DND-41 (cell line): ENCODE measurements at regions not wholly inside any gene's neighbourhood (a gene's known extent, or its start where the extent isn't known, plus 50 kb on each side); places are given as distances from the start of the nearest gene placed in this dataset.

Source experiments
- ATAC-seq: fragments of 200-7000 bp; cut with Tn5 transposase; 3 replicates; pipeline ENCODE4 v1.9.1; 2021; ENCODE audit warnings: low read depth; ENCODE audit not compliant: insufficient read depth
- DNase-seq: peaks from one replicate; pipeline ENCODE4 v3.0.0-alpha.2; 2020
- H2AFZ ChIP-seq: 2 replicates; pipeline ENCODE4 v1.6.0; 2012; ENCODE audit warnings: low read depth, low read length
- H3K27ac ChIP-seq: 2 replicates; pipeline ENCODE4 v1.5.1; 2012; ENCODE audit warnings: low read length, inconsistent platforms
- H3K27me3 ChIP-seq: fragments of 200-600 bp; sonication (generic); 2 replicates; pipeline ENCODE4 v1.6.0; 2012; ENCODE audit warnings: low read length, mild to moderate bottlenecking, inconsistent platforms; ENCODE audit not compliant: insufficient read depth, poor library complexity
- H3K36me3 ChIP-seq: 2 replicates; pipeline ENCODE4 v1.5.1; 2012; ENCODE audit warnings: low read length, inconsistent platforms; ENCODE audit not compliant: insufficient read depth
- H3K4me1 ChIP-seq: 2 replicates; pipeline ENCODE4 v1.5.1; 2012; ENCODE audit warnings: mild to moderate bottlenecking, low read length; ENCODE audit not compliant: insufficient read depth
- H3K4me2 ChIP-seq: 2 replicates; pipeline ENCODE4 v1.6.0; 2012; ENCODE audit warnings: mild to moderate bottlenecking, moderate library complexity, low read length, inconsistent platforms; ENCODE audit not compliant: insufficient read depth
- H3K4me3 ChIP-seq, 2 experiments: fragments of 200-600 bp in 1 of 2; shearing (Covaris generic) in 1 of 2; 2 replicates each; pipeline ENCODE4 v1.5.1; 2012 to 2016; ENCODE audit warnings: inconsistent platforms in 2 of 2, low read length in 2 of 2, mild to moderate bottlenecking in 2 of 2, low read depth in 1 of 2, moderate library complexity in 1 of 2
- H3K79me2 ChIP-seq: 2 replicates; pipeline ENCODE4 v1.6.0; 2012; ENCODE audit warnings: low read length, inconsistent platforms; ENCODE audit not compliant: insufficient read depth
- H3K9ac ChIP-seq: 2 replicates; pipeline ENCODE4 v1.6.0; 2012; ENCODE audit warnings: low read depth, mild to moderate bottlenecking, inconsistent platforms, low read length, moderate library complexity
- H3K9me3 ChIP-seq: 2 replicates; pipeline ENCODE4 v1.5.1; 2012; ENCODE audit warnings: low read length, moderate library complexity, mild to moderate bottlenecking, inconsistent platforms; ENCODE audit not compliant: insufficient read depth, severe bottlenecking
- H4K20me1 ChIP-seq: 2 replicates; pipeline ENCODE4 v1.6.0; 2012; ENCODE audit warnings: low read length; ENCODE audit not compliant: insufficient read depth
- EZH2 ChIP-seq: IDR thresholded peaks from 3 replicates; pipeline ENCODE4 v1.6.1; 2012; ENCODE audit warnings: borderline replicate concordance, low read depth, mild to moderate bottlenecking, moderate library complexity, low read length, inconsistent platforms; ENCODE audit not compliant: severe bottlenecking
- TF ChIP-seq, protein P1 (sequence below): IDR thresholded peaks from 2 replicates; pipeline ENCODE4 v1.5.1; 2012; ENCODE audit warnings: borderline replicate concordance, low read length, moderate library complexity, mild to moderate bottlenecking; ENCODE audit not compliant: poor library complexity, severe bottlenecking; ENCODE audit errors: extremely low read depth

DNA sequence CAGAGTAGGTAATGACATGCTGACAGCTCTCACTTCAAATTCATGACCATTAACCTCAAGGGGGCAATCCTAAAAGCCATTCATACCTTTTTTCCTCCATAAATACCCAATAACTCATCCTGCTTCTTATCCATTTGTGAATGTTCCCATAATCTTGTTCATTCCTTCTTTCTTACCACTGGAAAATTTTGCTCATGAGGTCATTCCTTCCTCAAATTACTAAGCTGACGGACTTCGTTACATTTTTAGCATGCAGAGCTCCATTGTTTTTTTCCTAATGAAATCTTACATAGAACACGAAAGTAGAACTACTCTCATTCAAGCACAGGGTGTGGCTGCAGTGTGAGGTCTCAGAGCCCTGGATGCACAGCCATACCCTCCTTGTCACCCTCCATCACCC is 276.5 kb upstream of the DPYD start:
- H3K9me3 ChIP-seq: no peaks in the 10 kb centered on the region
- H3K4me1 ChIP-seq: no peaks in the 10 kb centered on the region
- H3K4me3 ChIP-seq: no peak overlapping the region
- no peaks in the 10 kb centered on the region for H4K20me1 ChIP-seq
- no peaks in the 10 kb centered on the region for H3K79me2 ChIP-seq
- no peaks in the 10 kb centered on the region for H3K36me3 ChIP-seq
- ATAC-seq (no peak), DNase-seq (no peak)
- no peak overlapping the region for H2AFZ ChIP-seq
- H3K27ac ChIP-seq: no peak overlapping the region
- H3K27me3 ChIP-seq: no peaks in the 10 kb centered on the region
- TF ChIP-seq EZH2: no peak
- TF ChIP-seq, protein P1, sequence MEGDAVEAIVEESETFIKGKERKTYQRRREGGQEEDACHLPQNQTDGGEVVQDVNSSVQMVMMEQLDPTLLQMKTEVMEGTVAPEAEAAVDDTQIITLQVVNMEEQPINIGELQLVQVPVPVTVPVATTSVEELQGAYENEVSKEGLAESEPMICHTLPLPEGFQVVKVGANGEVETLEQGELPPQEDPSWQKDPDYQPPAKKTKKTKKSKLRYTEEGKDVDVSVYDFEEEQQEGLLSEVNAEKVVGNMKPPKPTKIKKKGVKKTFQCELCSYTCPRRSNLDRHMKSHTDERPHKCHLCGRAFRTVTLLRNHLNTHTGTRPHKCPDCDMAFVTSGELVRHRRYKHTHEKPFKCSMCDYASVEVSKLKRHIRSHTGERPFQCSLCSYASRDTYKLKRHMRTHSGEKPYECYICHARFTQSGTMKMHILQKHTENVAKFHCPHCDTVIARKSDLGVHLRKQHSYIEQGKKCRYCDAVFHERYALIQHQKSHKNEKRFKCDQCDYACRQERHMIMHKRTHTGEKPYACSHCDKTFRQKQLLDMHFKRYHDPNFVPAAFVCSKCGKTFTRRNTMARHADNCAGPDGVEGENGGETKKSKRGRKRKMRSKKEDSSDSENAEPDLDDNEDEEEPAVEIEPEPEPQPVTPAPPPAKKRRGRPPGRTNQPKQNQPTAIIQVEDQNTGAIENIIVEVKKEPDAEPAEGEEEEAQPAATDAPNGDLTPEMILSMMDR: no peak
- no peak overlapping the region for H3K4me2 ChIP-seq
- H3K9ac ChIP-seq: no peak overlapping the region

DNA sequence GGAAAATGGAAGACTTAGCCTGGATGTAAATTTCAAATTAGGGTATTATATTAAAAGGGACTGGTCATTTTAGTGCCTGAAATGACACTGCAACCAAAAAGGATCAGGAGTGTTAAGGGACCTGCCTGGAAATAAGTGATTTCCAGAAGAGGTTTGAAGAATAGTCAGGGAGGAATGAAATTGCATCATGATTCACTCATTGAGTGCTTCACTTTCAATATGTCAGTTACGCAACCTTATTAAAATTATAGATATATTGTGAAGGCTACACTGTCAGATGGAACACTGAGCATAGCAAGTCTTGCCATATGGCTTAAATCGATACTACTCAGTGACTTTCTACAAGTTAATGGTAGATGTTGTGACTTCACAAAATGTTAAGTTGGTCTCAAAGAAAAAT is 275.2 kb upstream of the DPYD start:
- Histone ChIP-seq H3K36me3 (no peaks in the 10 kb centered on the region), H3K4me1 (no peaks in the 10 kb centered on the region), H4K20me1 (no peaks in the 10 kb centered on the region), H3K27me3 (no peaks in the 10 kb centered on the region), H3K9ac (no peak overlapping the region), H3K79me2 (no peaks in the 10 kb centered on the region), H3K9me3 (no peaks in the 10 kb centered on the region), H3K27ac (no peak overlapping the region), H3K4me3 (no peak overlapping the region), H2AFZ (no peak overlapping the region), H3K4me2 (no peak overlapping the region)
- no peak for DNase-seq
- TF ChIP-seq, protein P1: no peak
- no peak for TF ChIP-seq EZH2
- ATAC-seq: no peak

DNA sequence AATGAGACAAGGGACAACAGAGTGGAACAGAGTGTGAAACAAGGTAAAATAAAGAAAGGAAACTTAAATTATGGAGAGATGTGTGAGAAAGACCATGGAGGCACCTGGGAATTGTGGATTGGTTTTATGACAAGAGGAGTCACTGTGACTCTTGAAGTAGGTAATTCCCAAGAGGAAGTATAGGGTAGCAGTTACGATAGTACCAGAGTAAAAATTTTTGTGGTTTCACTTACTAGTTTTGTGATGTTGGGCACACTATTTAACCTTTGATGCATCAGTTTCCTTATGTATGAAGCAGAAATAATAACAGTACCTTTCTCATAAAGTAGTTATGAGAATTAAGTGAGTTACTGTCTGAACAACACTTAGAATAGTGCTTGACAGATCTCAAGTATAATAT is 267.9 kb upstream of the DPYD start:
- Histone ChIP-seq H3K4me3 (no peak overlapping the region), H3K27ac (no peak overlapping the region), H3K4me1 (0 out of 2 replicates have a peak, but pooled peaks cover 11% of the 10 kb centered on the region), H3K4me2 (no peak overlapping the region), H3K9ac (no peak overlapping the region), H3K9me3 (no peaks in the 10 kb centered on the region), H3K79me2 (no peaks in the 10 kb centered on the region), H3K27me3 (no peaks in the 10 kb centered on the region), H2AFZ (no peak overlapping the region), H4K20me1 (no peaks in the 10 kb centered on the region), H3K36me3 (no peaks in the 10 kb centered on the region)
- TF ChIP-seq, protein P1: no peak
- no peak for TF ChIP-seq EZH2
- DNase-seq: no peak
- peak; percentile 35; the same call in 1 of the 3 replicates for ATAC-seq

DNA sequence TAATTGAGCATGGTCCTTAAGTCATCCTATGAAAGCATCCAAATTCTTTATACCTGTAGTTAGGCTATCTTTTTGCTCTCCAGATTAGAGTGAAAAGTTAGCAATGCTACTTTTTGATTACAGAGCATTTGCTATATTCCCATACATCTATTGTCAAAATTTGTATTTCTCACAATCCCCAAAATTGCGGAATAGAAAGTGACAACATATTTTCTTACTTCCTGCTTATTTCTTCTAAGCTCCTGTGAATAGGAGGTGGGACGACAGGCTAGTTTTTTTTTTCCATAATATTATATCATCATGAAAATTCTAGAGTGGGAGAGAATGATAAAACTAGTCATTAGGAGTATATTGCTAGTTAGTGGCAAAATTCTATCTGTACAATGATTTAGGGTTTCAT is 264.0 kb upstream of the DPYD start:
- no peaks in the 10 kb centered on the region for H3K36me3 ChIP-seq
- H3K27ac ChIP-seq: no peak overlapping the region
- H3K9me3 ChIP-seq: no peaks in the 10 kb centered on the region
- H3K27me3 ChIP-seq: no peaks in the 10 kb centered on the region
- H3K4me3 ChIP-seq: no peak overlapping the region
- no peak for ATAC-seq
- no peak overlapping the region for H3K9ac ChIP-seq
- 0 out of 2 replicates have a peak, but pooled peaks cover 13% of the 10 kb centered on the region for H3K4me1 ChIP-seq
- no peak overlapping the region for H3K4me2 ChIP-seq
- no peak overlapping the region for H2AFZ ChIP-seq
- DNase-seq: no peak
- TF ChIP-seq EZH2: no peak
- TF ChIP-seq, protein P1: no peak
- H3K79me2 ChIP-seq: no peaks in the 10 kb centered on the region
- no peaks in the 10 kb centered on the region for H4K20me1 ChIP-seq
